H1 (cell line): ENCODE measurements at regions not wholly inside any gene's neighbourhood (a gene's known extent, or its start where the extent isn't known, plus 50 kb on each side); places are given as distances from the start of the nearest gene placed in this dataset.

Experiments used
- CTCF ChIA-PET: fragments of 300-600 bp; sonication (Branson Sonifier 250); formaldehyde crosslinking; loops from one replicate; lab custom pipeline; 2021; ENCODE audit not compliant: partially characterized antibody; lab: Charles Lee
- POLR2A ChIA-PET: fragments of 300-600 bp; sonication (Branson Sonifier 250); formaldehyde crosslinking; loops from one replicate; lab custom pipeline; 2021; ENCODE audit warnings: inconsistent platforms; ENCODE audit not compliant: partially characterized antibody; lab: Charles Lee
- DNase-seq, 2 experiments: peaks; one replicate each; pipeline versions ENCODE4 v3.0.0 to v3.0.0-alpha.2; 2010 to 2022; ENCODE audit warnings: low spot score in 2 of 2, low read depth in 1 of 2, mixed read lengths in 1 of 2
- FAIRE-seq: peaks from 2 replicates; lab custom pipeline; 2011; peaks lifted over from hg19 to GRCh38; lab: Jason Lieb, UNC
- H2AFZ ChIP-seq: 2 replicates; pipeline ENCODE4 v1.8.1; 2012; ENCODE audit warnings: low read length, inconsistent platforms
- H2AK5ac ChIP-seq: 2 replicates; pipeline ENCODE4 v1.6.1; 2013; ENCODE audit warnings: low read depth, low read length
- H2BK120ac ChIP-seq: replicated peaks from 2 replicates; pipeline ENCODE3; 2013; ENCODE audit warnings: low read depth, low read length, inconsistent platforms
- H2BK12ac ChIP-seq: 2 replicates; pipeline ENCODE4 v1.6.1; 2013; ENCODE audit warnings: low read depth, low read length
- H2BK15ac ChIP-seq: 2 replicates; pipeline ENCODE4 v1.6.1; 2013; ENCODE audit warnings: low read length
- H2BK20ac ChIP-seq: 2 replicates; pipeline ENCODE4 v1.6.1; 2013; ENCODE audit warnings: low read length
- H2BK5ac ChIP-seq: 2 replicates; pipeline ENCODE4 v1.6.1; 2013; ENCODE audit warnings: low read depth, low read length
- H3K14ac ChIP-seq: 2 replicates; pipeline ENCODE4 v1.6.1; 2013; ENCODE audit warnings: inconsistent platforms; ENCODE audit not compliant: insufficient read length
- H3K18ac ChIP-seq: 2 replicates; pipeline ENCODE4 v1.6.1; 2013; ENCODE audit warnings: low read length; ENCODE audit errors: extremely low read depth
- H3K23ac ChIP-seq: 2 replicates; pipeline ENCODE4 v1.6.1; 2013; ENCODE audit warnings: inconsistent platforms; ENCODE audit not compliant: insufficient read length
- H3K23me2 ChIP-seq: 2 replicates; pipeline ENCODE4 v1.6.1; 2013; ENCODE audit warnings: low read depth, low read length
- H3K27ac ChIP-seq: 2 replicates; pipeline ENCODE4 v1.6.1; 2011; ENCODE audit warnings: low read depth, low read length, inconsistent platforms
- H3K27me3 ChIP-seq, 4 experiments: replicated peaks in 1 of 4; 1 replicate in 1 of 4; 2 replicates in 3 of 4; pipeline versions ENCODE4 v1.6.1 to v1.8.1; 2011 to 2013; ENCODE audit warnings: low read length in 3 of 4, mild to moderate bottlenecking in 3 of 4, inconsistent platforms in 2 of 4, mixed read lengths in 2 of 4, moderate library complexity in 1 of 4; ENCODE audit not compliant: control insufficient read depth in 3 of 4, insufficient read depth in 3 of 4; ENCODE audit errors: extremely low read depth in 1 of 4
- H3K36me3 ChIP-seq, 4 experiments: 2 replicates each; pipeline versions ENCODE4 v1.6.1 to v1.8.1; 2011 to 2013; ENCODE audit warnings: mild to moderate bottlenecking in 4 of 4, low read length in 3 of 4, moderate library complexity in 2 of 4, control low read depth in 1 of 4, inconsistent platforms in 1 of 4; ENCODE audit not compliant: insufficient read depth in 4 of 4, control insufficient read depth in 2 of 4
- H3K4ac ChIP-seq: replicated peaks from 2 replicates; pipeline ENCODE3; 2013; ENCODE audit warnings: low read length, low read depth, mixed read lengths, inconsistent platforms; ENCODE audit not compliant: insufficient read length
- H3K4me1 ChIP-seq, 4 experiments: replicated peaks in 1 of 4; 1 replicate in 1 of 4; 2 replicates in 3 of 4; pipeline versions ENCODE4 v1.6.1 to v1.8.1; 2011 to 2013; ENCODE audit warnings: low read length in 3 of 4, inconsistent platforms in 2 of 4, mixed read lengths in 1 of 4; ENCODE audit not compliant: insufficient read depth in 4 of 4, control insufficient read depth in 3 of 4
- H3K4me2 ChIP-seq, 2 experiments: 2 replicates each; pipeline versions ENCODE4 v1.6.1 to v1.8.1; 2011 to 2013; ENCODE audit warnings: low read depth in 2 of 2, low read length in 2 of 2, control low read depth in 1 of 2, inconsistent platforms in 1 of 2, mild to moderate bottlenecking in 1 of 2; ENCODE audit not compliant: insufficient read depth in 1 of 2
- H3K4me3 ChIP-seq, 4 experiments: fragments of 200-600, 300-600 bp in 1 of 4; sonication (generic), shearing (Covaris generic), sonication (Bioruptor Twin) in 1 of 4; 2 replicates each; pipeline versions ENCODE4 v1.5.1 to v1.8.1; 2011 to 2016; ENCODE audit warnings: low read length in 4 of 4, low read depth in 3 of 4, control low read depth in 2 of 4, inconsistent platforms in 2 of 4, mild to moderate bottlenecking in 2 of 4, mixed read lengths in 1 of 4, moderate library complexity in 1 of 4; ENCODE audit not compliant: insufficient read depth in 2 of 4; ENCODE audit errors: extremely low read depth in 1 of 4
- H3K56ac ChIP-seq: replicated peaks from 2 replicates; pipeline ENCODE3; 2013; ENCODE audit warnings: low read depth, mild to moderate bottlenecking, mixed read lengths, low read length, inconsistent platforms; ENCODE audit not compliant: insufficient read length
- H3K79me1 ChIP-seq: 2 replicates; pipeline ENCODE4 v1.6.1; 2013; ENCODE audit warnings: low read depth, low read length, control low read depth
- H3K79me2 ChIP-seq, 2 experiments: 2 replicates each; pipeline versions ENCODE4 v1.6.1 to v1.8.1; 2012 to 2013; ENCODE audit warnings: low read length in 2 of 2, mild to moderate bottlenecking in 2 of 2, inconsistent platforms in 1 of 2; ENCODE audit not compliant: insufficient read depth in 2 of 2, control insufficient read depth in 1 of 2
- H3K9ac ChIP-seq, 4 experiments: replicated peaks in 1 of 4; 1 replicate in 1 of 4; 2 replicates in 3 of 4; pipeline versions ENCODE4 v1.6.1 to v1.8.1; 2011 to 2013; ENCODE audit warnings: low read depth in 3 of 4, low read length in 3 of 4, control low read depth in 2 of 4, mild to moderate bottlenecking in 2 of 4, moderate library complexity in 2 of 4, inconsistent platforms in 1 of 4; ENCODE audit errors: extremely low read depth in 1 of 4
- H3K9me3 ChIP-seq, 2 experiments: 2 replicates each; pipeline versions ENCODE4 v1.6.1 to v1.8.1; 2012 to 2013; ENCODE audit warnings: mild to moderate bottlenecking in 2 of 2, moderate library complexity in 2 of 2, control low read depth in 1 of 2, inconsistent platforms in 1 of 2, low read depth in 1 of 2, low read length in 1 of 2, mixed read lengths in 1 of 2; ENCODE audit not compliant: insufficient read depth in 2 of 2
- H4K20me1 ChIP-seq, 2 experiments: replicated peaks in 1 of 2; 2 replicates each; pipeline versions ENCODE3 to v1.8.1; 2011 to 2013; ENCODE audit warnings: inconsistent platforms in 2 of 2, low read length in 2 of 2, mild to moderate bottlenecking in 1 of 2; ENCODE audit not compliant: insufficient read depth in 2 of 2, control insufficient read depth in 1 of 2
- H4K5ac ChIP-seq: 2 replicates; pipeline ENCODE4 v1.6.1; 2013; ENCODE audit warnings: low read length, low read depth, mixed read lengths, inconsistent platforms; ENCODE audit not compliant: insufficient read length
- H4K8ac ChIP-seq: 2 replicates; pipeline ENCODE4 v1.8.0; 2013; ENCODE audit warnings: mild to moderate bottlenecking, moderate library complexity, low read length, inconsistent platforms; ENCODE audit not compliant: insufficient read depth; ENCODE audit errors: extremely low read depth
- H4K91ac ChIP-seq: replicated peaks from 2 replicates; pipeline ENCODE3; 2013; ENCODE audit warnings: low read length, mixed read lengths, inconsistent platforms; ENCODE audit not compliant: insufficient read length
- BACH1 ChIP-seq: IDR thresholded peaks from 2 replicates; pipeline ENCODE4 v1.6.1; 2012; ENCODE audit warnings: low read length, improper control_type of control experiment
- BCL11A ChIP-seq, 2 experiments: IDR thresholded peaks; one replicate each; pipeline ENCODE4 v1.6.1; 2011; ENCODE audit warnings: low read depth in 2 of 2, low read length in 2 of 2, mild to moderate bottlenecking in 2 of 2
- CBX5 ChIP-seq: fragments of 300-800, 300-1000 bp; sonication (generic); IDR thresholded peaks from 2 replicates; pipeline ENCODE4 v1.7.1; 2016; ENCODE audit warnings: antibody characterized with exemption, low read length, low read depth
- CBX8 ChIP-seq: fragments of 300-800, 300-1000 bp; sonication (generic); IDR thresholded peaks from 2 replicates; pipeline ENCODE4 v1.7.1; 2016; ENCODE audit warnings: low read depth, low read length, borderline replicate concordance
- CHD1 ChIP-seq: IDR thresholded peaks from 2 replicates; pipeline ENCODE4 v1.6.1; 2012; ENCODE audit warnings: low read depth, low read length, improper control_type of control experiment
- CREB1 ChIP-seq: IDR thresholded peaks from 2 replicates; pipeline ENCODE4 v1.6.1; 2012; ENCODE audit warnings: inconsistent platforms
- GTF2F1 ChIP-seq: IDR thresholded peaks from 2 replicates; pipeline ENCODE4 v1.6.1; 2012; ENCODE audit warnings: low read depth, low read length, improper control_type of control experiment, borderline replicate concordance
- HDAC2 ChIP-seq, 2 experiments: fragments of 300-600 bp in 1 of 2; sonication (generic) in 1 of 2; IDR thresholded peaks; 2 replicates each; pipeline ENCODE4 v1.6.1; 2011 to 2012; ENCODE audit warnings: low read depth in 2 of 2, low read length in 2 of 2, mild to moderate bottlenecking in 2 of 2, moderate library complexity in 2 of 2, borderline replicate concordance in 1 of 2, inconsistent platforms in 1 of 2
- HDAC6 ChIP-seq: IDR thresholded peaks from one replicate; pipeline ENCODE4 v1.7.1; 2012; ENCODE audit warnings: low read depth, mild to moderate bottlenecking, inconsistent platforms, low read length, moderate library complexity
- JUN ChIP-seq: IDR thresholded peaks from 2 replicates; pipeline ENCODE4 v1.6.1; 2011; ENCODE audit warnings: low read depth, mild to moderate bottlenecking, improper control_type of control experiment, low read length
- MAFK ChIP-seq: IDR thresholded peaks from 2 replicates; pipeline ENCODE4 v1.6.1; 2012; ENCODE audit warnings: low read depth, mild to moderate bottlenecking, improper control_type of control experiment, low read length
- RNF2 ChIP-seq: fragments of 200-900, 300-1000 bp; sonication (generic); IDR thresholded peaks from 2 replicates; pipeline ENCODE4 v1.7.1; 2016; ENCODE audit warnings: borderline replicate concordance, low read depth, mild to moderate bottlenecking, antibody characterized with exemption, low read length; ENCODE audit not compliant: poor library complexity, severe bottlenecking; ENCODE audit errors: missing control alignments
- SUZ12 ChIP-seq: fragments of 200-600 bp; sonication (generic); IDR thresholded peaks from 2 replicates; pipeline ENCODE4 v1.6.1; 2012; ENCODE audit warnings: mild to moderate bottlenecking, inconsistent platforms, low read length, moderate library complexity, mixed read lengths
- WGBS, 2 experiments: shearing (Covaris generic) in 1 of 2; methylation state at CpG; one replicate each; pipeline versions ENCODE4 v1.1.6 to v1.1.7; 2013 to 2015; ENCODE audit warnings: low lambda C conversion rate in 2 of 2, mixed read lengths in 2 of 2, inconsistent platforms in 1 of 2, low coverage in 1 of 2, missing lambda C conversion rate in 1 of 2; ENCODE audit not compliant: insufficient replicate concordance in 2 of 2, insufficient coverage in 1 of 2, insufficient read length in 1 of 2; ENCODE audit errors: extremely low coverage in 1 of 2, missing lambda C conversion rate in 1 of 2; 5-methylcytosine and 5-hydroxymethylcytosine counted together

- DNase-seq (no peak), FAIRE-seq (no peak)
- Histone ChIP-seq H2BK5ac (no peak overlapping the region), H2BK12ac (no peak overlapping the region), H3K79me1 (no peaks in the 10 kb centered on the region), H3K36me3 (no peaks in the 10 kb centered on the region), H4K20me1 (no peaks in the 10 kb centered on the region), H3K27ac (no peak overlapping the region), H3K23me2 (no peaks in the 10 kb centered on the region), H3K4me3 (no peak overlapping the region), H3K4me1 (no peaks in the 10 kb centered on the region), H4K91ac (no peak overlapping the region), H2AK5ac (no peak overlapping the region), H3K23ac (no peak overlapping the region), H2BK120ac (no peak overlapping the region), H2BK15ac (no peak overlapping the region), H2AFZ (no peak overlapping the region), H3K4me2 (no peak overlapping the region), H3K9me3 (no peaks in the 10 kb centered on the region), H4K8ac (no peak overlapping the region), H3K27me3 (no peaks in the 10 kb centered on the region), H3K79me2 (no peaks in the 10 kb centered on the region), H3K9ac (no peak overlapping the region), H3K56ac (no peak overlapping the region), H3K18ac (no peak overlapping the region), H2BK20ac (no peak overlapping the region), H3K14ac (no peak overlapping the region), H3K4ac (no peak overlapping the region), H4K5ac (no peak overlapping the region)
- ChIA-PET CTCF (interaction anchor here (0.5 to 1.8 kb wide), 2 partner anchors 7 to 138 kb away, joined by 3 read pairs; no protein-coding TSS in a partner anchor), POLR2A (no interaction called here)
- 86% methylated on average over 21 of the region's 21 CpGs; no CpG with 5 or more reads in 1 of the 2 experiments for WGBS, 2 experiments
- TF ChIP-seq JUN (no peak), HDAC2 (IDR thresholded peaks at IDR 0.05; ENCODE audit: borderline replicate concordance in 1 of 2, low read depth in 2 of 2, low read length in 2 of 2) (no peak), GTF2F1 (no peak), CBX5 (no peak), CHD1 (no peak), CBX8 (no peak), SUZ12 (no peak), MAFK (no peak), BACH1 (no peak), BCL11A (IDR thresholded peaks at IDR 0.05; ENCODE audit: low read depth in 2 of 2, low read length in 2 of 2) (no peak), RNF2 (no peak), CREB1 (no peak), HDAC6 (no peak)
Observed at GRCh38 chr15:97521381-97522285, 438.9 kb upstream of the ARRDC4 start.
